Panc1 (cell line): ENCODE measurements at regions not wholly inside any gene's neighbourhood (a gene's known extent, or its start where the extent isn't known, plus 50 kb on each side); places are given as distances from the start of the nearest gene placed in this dataset.

Experiments
- ATAC-seq: fragments of 200-7000 bp; cut with Tn5 transposase; 2 replicates; pipeline ENCODE4 v1.9.1; 2020; ENCODE audit warnings: mild to moderate bottlenecking, moderate library complexity
- BruUV-seq: library from RNA; stranded (reverse); fragments of 400-500 nt; replicated peaks from 2 replicates; lab custom pipeline; 2021; lab: Mats Ljungman, UMichigan
- CTCF ChIA-PET: fragments of 300-600 bp; sonication (Branson Sonifier 250); formaldehyde crosslinking; loops from one replicate; lab custom pipeline; 2022; ENCODE audit warnings: antibody characterized with exemption; lab: Charles Lee
- POLR2A ChIA-PET: fragments of 300-600 bp; sonication (Branson Sonifier 250); formaldehyde crosslinking; loops from one replicate; lab custom pipeline; 2022; ENCODE audit warnings: antibody characterized with exemption; lab: Charles Lee
- DNase-seq: peaks from one replicate; pipeline ENCODE4 v3.0.0-alpha.2; 2010; ENCODE audit warnings: low read depth, low spot score
- H3K27ac ChIP-seq: 2 replicates; pipeline ENCODE4 v1.5.1; 2011; ENCODE audit warnings: mild to moderate bottlenecking, low read length, inconsistent platforms
- H3K27me3 ChIP-seq: fragments of 200-500 bp; sonication (Bioruptor generic); 2 replicates; pipeline ENCODE4 v1.6.0; 2014; ENCODE audit warnings: low read length, inconsistent platforms; ENCODE audit not compliant: control insufficient read depth, insufficient read depth
- H3K36me3 ChIP-seq: fragments of 200-500 bp; sonication (Bioruptor generic); 2 replicates; pipeline ENCODE4 v1.5.1; 2014; ENCODE audit warnings: inconsistent platforms, mild to moderate bottlenecking, low read length, moderate library complexity; ENCODE audit not compliant: control insufficient read depth, insufficient read depth
- H3K4me1 ChIP-seq: 2 replicates; pipeline ENCODE4 v1.5.1; 2011; ENCODE audit warnings: inconsistent platforms, mild to moderate bottlenecking, low read length, moderate library complexity; ENCODE audit not compliant: control insufficient read depth, insufficient read depth
- H3K4me3 ChIP-seq, 2 experiments: 2 replicates each; pipeline ENCODE4 v1.5.1; 2011 to 2012; ENCODE audit warnings: low read depth in 2 of 2, low read length in 2 of 2, mild to moderate bottlenecking in 2 of 2, inconsistent platforms in 1 of 2, moderate library complexity in 1 of 2
- H3K9me3 ChIP-seq: fragments of 200-500 bp; sonication (Bioruptor generic); 2 replicates; pipeline ENCODE4 v1.5.1; 2014; ENCODE audit warnings: low read depth, mild to moderate bottlenecking, inconsistent platforms, low read length, moderate library complexity; ENCODE audit not compliant: control insufficient read depth, insufficient read depth
- POLR2AphosphoS5 ChIP-seq: IDR thresholded peaks from 2 replicates; pipeline ENCODE4 v1.6.1; 2012; ENCODE audit warnings: mild to moderate bottlenecking, low read depth, low read length, moderate library complexity
- SIN3A ChIP-seq: IDR thresholded peaks from 2 replicates; pipeline ENCODE4 v1.6.1; 2012; ENCODE audit warnings: low read depth, mild to moderate bottlenecking, low read length, moderate library complexity, borderline replicate concordance; ENCODE audit not compliant: insufficient read depth
- TCF7L2 ChIP-seq: IDR thresholded peaks from 2 replicates; pipeline ENCODE4 v1.6.1; 2011; ENCODE audit warnings: mild to moderate bottlenecking, low read depth, low read length, inconsistent platforms
- in situ Hi-C: cut with HindIII; loops from 2 replicates; pipeline ENCODE4 v1.10.0; 2016; ENCODE audit warnings: low sequenced_read_pairs, low pct_unique_long_range_greater_than_20kb
- intact Hi-C: fragments of 100-400 bp; cut with micrococcal nuclease; formaldehyde crosslinking; loops from one replicate; pipeline ENCODE4 v1.10.0; 2022; ENCODE audit not compliant: unreplicated experiment
- TF ChIP-seq, protein P1 (sequence below): fragments of 450-650 bp; IDR thresholded peaks from 2 replicates; pipeline ENCODE4 v1.5.1; 2017; ENCODE audit warnings: mild to moderate bottlenecking
- TF ChIP-seq, protein P2 (sequence below), 2 experiments: IDR thresholded peaks; 2 replicates each; pipeline ENCODE4 v1.6.1; 2011 to 2012; ENCODE audit warnings: low read depth in 2 of 2, control low read depth in 1 of 2, low read length in 1 of 2, mild to moderate bottlenecking in 1 of 2, moderate library complexity in 1 of 2; ENCODE audit not compliant: insufficient read depth in 1 of 2

DNA sequence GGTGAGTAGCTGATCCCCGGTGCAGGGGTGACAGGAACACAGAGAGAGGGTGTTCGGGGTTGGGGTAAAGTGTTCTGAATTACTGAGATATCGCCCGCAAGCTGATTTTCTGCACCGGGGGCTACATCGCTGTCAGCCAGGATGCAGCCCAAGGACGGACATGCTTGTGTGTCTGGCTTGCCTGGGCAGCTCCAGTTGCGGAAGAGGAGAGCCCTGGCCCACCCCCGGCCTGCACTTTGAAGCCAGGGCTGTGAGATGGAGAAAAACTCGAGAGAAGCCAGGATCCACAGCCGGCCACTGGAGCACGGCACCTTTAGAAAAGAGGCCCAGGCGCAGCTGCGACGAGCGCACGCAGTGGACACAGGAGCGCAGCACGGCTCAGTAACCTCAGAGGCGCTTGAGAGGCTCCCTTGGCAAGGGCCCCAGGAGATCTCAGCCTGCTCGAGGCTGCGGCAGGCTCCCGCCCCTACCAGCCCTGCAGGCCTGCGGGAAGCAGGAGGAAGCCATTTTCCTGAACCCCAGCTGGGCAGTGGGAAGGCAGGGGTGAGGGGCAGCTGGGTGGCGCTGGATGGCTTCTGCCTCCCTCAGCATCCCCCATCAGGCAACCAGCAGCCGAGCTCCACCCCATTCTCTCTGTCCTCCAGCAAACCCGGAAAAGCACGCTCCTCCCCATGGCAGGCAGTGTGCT lies 59.2 kb downstream of the C9orf50 start:
- H3K27ac ChIP-seq = no peak overlapping the region
- no TSS peak for BruUV-seq
- H3K36me3 ChIP-seq = no peaks in the 10 kb centered on the region
- in situ Hi-C loops = no loop called here
- no peak for ATAC-seq
- DNase-seq = no peak
- peaks cover 11% of the 10 kb centered on the region for H3K4me1 ChIP-seq
- POLR2A ChIA-PET = no interaction called here
- intact Hi-C loops = no loop called here
- CTCF ChIA-PET = no interaction called here
- TF ChIP-seq, protein P1, sequence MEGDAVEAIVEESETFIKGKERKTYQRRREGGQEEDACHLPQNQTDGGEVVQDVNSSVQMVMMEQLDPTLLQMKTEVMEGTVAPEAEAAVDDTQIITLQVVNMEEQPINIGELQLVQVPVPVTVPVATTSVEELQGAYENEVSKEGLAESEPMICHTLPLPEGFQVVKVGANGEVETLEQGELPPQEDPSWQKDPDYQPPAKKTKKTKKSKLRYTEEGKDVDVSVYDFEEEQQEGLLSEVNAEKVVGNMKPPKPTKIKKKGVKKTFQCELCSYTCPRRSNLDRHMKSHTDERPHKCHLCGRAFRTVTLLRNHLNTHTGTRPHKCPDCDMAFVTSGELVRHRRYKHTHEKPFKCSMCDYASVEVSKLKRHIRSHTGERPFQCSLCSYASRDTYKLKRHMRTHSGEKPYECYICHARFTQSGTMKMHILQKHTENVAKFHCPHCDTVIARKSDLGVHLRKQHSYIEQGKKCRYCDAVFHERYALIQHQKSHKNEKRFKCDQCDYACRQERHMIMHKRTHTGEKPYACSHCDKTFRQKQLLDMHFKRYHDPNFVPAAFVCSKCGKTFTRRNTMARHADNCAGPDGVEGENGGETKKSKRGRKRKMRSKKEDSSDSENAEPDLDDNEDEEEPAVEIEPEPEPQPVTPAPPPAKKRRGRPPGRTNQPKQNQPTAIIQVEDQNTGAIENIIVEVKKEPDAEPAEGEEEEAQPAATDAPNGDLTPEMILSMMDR = no peak
- TF ChIP-seq SIN3A (no peak), POLR2AphosphoS5 (no peak), TCF7L2 (no peak)
- TF ChIP-seq, protein P2, sequence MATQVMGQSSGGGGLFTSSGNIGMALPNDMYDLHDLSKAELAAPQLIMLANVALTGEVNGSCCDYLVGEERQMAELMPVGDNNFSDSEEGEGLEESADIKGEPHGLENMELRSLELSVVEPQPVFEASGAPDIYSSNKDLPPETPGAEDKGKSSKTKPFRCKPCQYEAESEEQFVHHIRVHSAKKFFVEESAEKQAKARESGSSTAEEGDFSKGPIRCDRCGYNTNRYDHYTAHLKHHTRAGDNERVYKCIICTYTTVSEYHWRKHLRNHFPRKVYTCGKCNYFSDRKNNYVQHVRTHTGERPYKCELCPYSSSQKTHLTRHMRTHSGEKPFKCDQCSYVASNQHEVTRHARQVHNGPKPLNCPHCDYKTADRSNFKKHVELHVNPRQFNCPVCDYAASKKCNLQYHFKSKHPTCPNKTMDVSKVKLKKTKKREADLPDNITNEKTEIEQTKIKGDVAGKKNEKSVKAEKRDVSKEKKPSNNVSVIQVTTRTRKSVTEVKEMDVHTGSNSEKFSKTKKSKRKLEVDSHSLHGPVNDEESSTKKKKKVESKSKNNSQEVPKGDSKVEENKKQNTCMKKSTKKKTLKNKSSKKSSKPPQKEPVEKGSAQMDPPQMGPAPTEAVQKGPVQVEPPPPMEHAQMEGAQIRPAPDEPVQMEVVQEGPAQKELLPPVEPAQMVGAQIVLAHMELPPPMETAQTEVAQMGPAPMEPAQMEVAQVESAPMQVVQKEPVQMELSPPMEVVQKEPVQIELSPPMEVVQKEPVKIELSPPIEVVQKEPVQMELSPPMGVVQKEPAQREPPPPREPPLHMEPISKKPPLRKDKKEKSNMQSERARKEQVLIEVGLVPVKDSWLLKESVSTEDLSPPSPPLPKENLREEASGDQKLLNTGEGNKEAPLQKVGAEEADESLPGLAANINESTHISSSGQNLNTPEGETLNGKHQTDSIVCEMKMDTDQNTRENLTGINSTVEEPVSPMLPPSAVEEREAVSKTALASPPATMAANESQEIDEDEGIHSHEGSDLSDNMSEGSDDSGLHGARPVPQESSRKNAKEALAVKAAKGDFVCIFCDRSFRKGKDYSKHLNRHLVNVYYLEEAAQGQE (IDR thresholded peaks at IDR 0.05; ENCODE audit: insufficient read depth in 1 of 2, low read depth in 2 of 2, low read length in 1 of 2) = no peak
- no peak overlapping the region for H3K4me3 ChIP-seq
- no peaks in the 10 kb centered on the region for H3K27me3 ChIP-seq
- H3K9me3 ChIP-seq = no peaks in the 10 kb centered on the region

DNA sequence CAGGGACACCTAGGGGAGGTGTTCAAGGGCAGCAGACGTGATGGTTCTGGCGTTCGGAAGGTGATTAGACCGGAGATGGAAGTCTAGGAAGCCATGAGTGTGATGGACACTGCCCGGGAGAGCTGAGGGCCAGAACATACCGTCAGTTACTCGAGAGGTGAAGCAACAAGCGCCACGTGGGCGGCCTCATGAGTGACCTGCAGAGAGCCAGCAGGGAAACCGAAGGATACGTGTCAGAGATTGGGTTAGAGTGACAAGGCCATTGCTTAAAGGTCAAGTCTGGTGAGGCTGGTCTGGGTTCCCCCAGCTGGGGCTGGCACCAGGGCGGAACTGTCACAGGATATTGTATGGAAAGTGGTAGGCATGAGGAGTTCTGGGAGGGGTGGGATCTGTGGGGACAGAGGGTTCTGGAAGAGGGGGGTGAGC lies 60.0 kb downstream of the C9orf50 start:
- ATAC-seq = no peak
- CTCF ChIA-PET = no interaction called here

More for the DNA sequence above, 60.0 kb downstream of the C9orf50 start:
- H3K27ac ChIP-seq = no peak overlapping the region
- peaks cover 11% of the 10 kb centered on the region for H3K4me1 ChIP-seq
- intact Hi-C loops = no loop called here
- no peak overlapping the region for H3K4me3 ChIP-seq
- no peaks in the 10 kb centered on the region for H3K36me3 ChIP-seq
- in situ Hi-C loops = no loop called here
- no peak for DNase-seq
- no peaks in the 10 kb centered on the region for H3K9me3 ChIP-seq
- BruUV-seq = no TSS peak
- no peaks in the 10 kb centered on the region for H3K27me3 ChIP-seq
- TF ChIP-seq SIN3A (no peak), POLR2AphosphoS5 (no peak), TCF7L2 (no peak)
- TF ChIP-seq, protein P1 = no peak
- TF ChIP-seq, protein P2 (IDR thresholded peaks at IDR 0.05; ENCODE audit: insufficient read depth in 1 of 2, low read depth in 2 of 2, low read length in 1 of 2) = no peak
- POLR2A ChIA-PET = no interaction called here
